GM12865 (cell line): ENCODE measurements at regions not wholly inside any gene's neighbourhood (a gene's known extent, or its start where the extent isn't known, plus 50 kb on each side); places are given as distances from the start of the nearest gene placed in this dataset.

Source experiments
- DNase-seq: peaks from one replicate; pipeline ENCODE4 v3.0.0; 2010; ENCODE audit warnings: low read depth
- H3K4me3 ChIP-seq: 2 replicates; pipeline ENCODE4 v1.5.1; 2011; ENCODE audit warnings: mild to moderate bottlenecking, low read depth, low read length, control low read depth
- CTCF ChIP-seq: IDR thresholded peaks from 2 replicates; pipeline ENCODE4 v1.5.1; 2011; ENCODE audit warnings: low read length, control low read depth, low read depth, inconsistent platforms; ENCODE audit not compliant: insufficient read depth; ENCODE audit errors: missing control alignments

DNA sequence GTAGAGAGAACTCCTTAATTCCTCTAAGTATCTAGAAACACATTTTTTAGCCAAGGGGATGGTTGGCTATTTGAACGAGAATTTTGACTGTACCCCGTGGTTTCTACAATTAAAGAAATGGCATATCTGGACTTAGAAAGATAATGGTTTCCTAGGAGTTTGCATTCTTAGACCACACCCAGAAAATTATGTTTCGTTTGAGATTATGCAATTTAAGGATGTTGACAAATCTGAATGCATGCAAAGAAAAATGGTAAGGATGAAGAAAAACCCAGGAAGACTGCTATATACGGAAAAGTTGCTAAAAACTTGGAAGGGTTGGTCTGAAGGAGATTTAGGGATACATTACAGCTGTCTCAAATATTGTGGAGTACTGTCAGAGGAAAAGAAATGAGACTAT lies 538.5 kb upstream of the WWC1 start:
- H3K4me3 ChIP-seq = no peak overlapping the region
- no peak for TF ChIP-seq CTCF
- DNase-seq = no peak

- no peak for TF ChIP-seq CTCF
- DNase-seq = no peak
- no peak overlapping the region for H3K4me3 ChIP-seq
Observed at GRCh38 chr5:167753725-167754490, 537.5 kb upstream of the WWC1 start.

- TF ChIP-seq CTCF = no peak
- no peak for DNase-seq
- no peak overlapping the region for H3K4me3 ChIP-seq
Observed at GRCh38 chr5:167754501-167755021, 536.9 kb upstream of the WWC1 start.

- no peak overlapping the region for H3K4me3 ChIP-seq
- TF ChIP-seq CTCF = no peak
- no peak for DNase-seq
Observed at GRCh38 chr5:167755420-167755819, 536.0 kb upstream of the WWC1 start.

DNA sequence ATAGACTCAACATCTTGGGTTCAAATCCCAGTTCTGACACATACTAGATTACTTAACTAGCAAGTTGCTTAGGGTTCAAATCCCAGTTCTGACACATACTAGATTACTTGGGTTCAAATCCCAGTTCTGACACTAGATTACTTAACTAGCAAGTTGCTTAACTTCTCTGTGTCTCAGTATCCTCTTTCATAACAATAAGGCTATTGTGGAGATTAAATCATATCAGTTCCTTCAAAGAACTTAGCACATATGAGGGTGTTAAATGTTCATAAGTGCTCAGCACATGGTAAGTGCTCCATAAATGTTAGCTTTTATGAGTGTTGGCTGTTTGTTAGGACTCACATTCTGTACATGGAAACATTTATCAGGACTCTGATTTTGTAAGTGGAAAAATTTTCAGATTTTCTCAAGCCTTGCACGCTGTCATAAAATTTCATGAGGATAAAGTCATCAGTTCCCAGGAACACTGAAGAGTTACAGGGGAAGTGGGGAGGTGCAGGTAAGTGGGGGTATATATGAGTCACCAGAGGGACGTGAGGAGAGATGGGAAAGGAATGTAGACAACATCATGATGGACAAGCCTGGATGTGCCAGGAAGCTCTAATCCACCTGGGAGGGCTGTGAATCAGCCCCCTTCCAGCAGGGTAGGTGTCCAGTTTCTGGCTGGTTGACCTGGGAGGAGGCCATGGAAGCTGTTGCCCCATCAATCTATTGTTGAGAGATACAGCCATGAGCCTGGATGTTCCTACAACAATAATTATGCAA lies 532.2 kb upstream of the WWC1 start:
- no peak for TF ChIP-seq CTCF
- no peak overlapping the region for H3K4me3 ChIP-seq
- no peak for DNase-seq

GRCh38 chr5:167763772-167764171 lies 527.7 kb upstream of the WWC1 start:
- H3K4me3 ChIP-seq = no peak overlapping the region
- DNase-seq = no peak
- no peak for TF ChIP-seq CTCF
